SK-N-MC (cell line): ENCODE measurements at regions not wholly inside any gene's neighbourhood (a gene's known extent, or its start where the extent isn't known, plus 50 kb on each side); places are given as distances from the start of the nearest gene placed in this dataset.

Experiments
- DNase-seq: peaks from one replicate; pipeline ENCODE4 v3.0.0-alpha.2; 2011; ENCODE audit warnings: low read depth, low spot score
- H3K27ac ChIP-seq: fragments of 200-600 bp; sonication (generic); 2 replicates; pipeline ENCODE4 v1.5.1; 2016; ENCODE audit warnings: mixed run types
- H3K36me3 ChIP-seq: fragments of 200-600 bp; sonication (generic); 2 replicates; pipeline ENCODE4 v1.6.1; 2017; ENCODE audit warnings: antibody characterized with exemption, low read length, mixed read lengths; ENCODE audit not compliant: insufficient read depth
- H3K4me3 ChIP-seq: fragments of 200-600 bp; sonication (generic); 2 replicates; pipeline ENCODE4 v1.5.1; 2016
- H3K9ac ChIP-seq: fragments of 200-600 bp; sonication (generic); 2 replicates; pipeline ENCODE4 v1.8.0; 2017; ENCODE audit warnings: mixed run types, mixed read lengths; ENCODE audit not compliant: insufficient read length
- H3K9me3 ChIP-seq: fragments of 200-600 bp; sonication (generic); 2 replicates; pipeline ENCODE4 v1.6.1; 2017; ENCODE audit warnings: low read depth, mild to moderate bottlenecking, antibody characterized with exemption, low read length, moderate library complexity, mixed read lengths
- EZH2 ChIP-seq: fragments of 200-600 bp; sonication (generic); IDR thresholded peaks from one replicate; pipeline ENCODE4 v1.6.1; 2017; ENCODE audit warnings: antibody characterized with exemption
- FOXP2 ChIP-seq: optimal IDR thresholded peaks from 2 replicates; pipeline ENCODE3; 2011; ENCODE audit warnings: mild to moderate bottlenecking, moderate library complexity; ENCODE audit not compliant: insufficient read depth; ENCODE audit errors: extremely low read length, control extremely low read depth
- POLR2AphosphoS5 ChIP-seq: IDR thresholded peaks from 2 replicates; pipeline ENCODE4 v1.6.1; 2012; ENCODE audit warnings: mild to moderate bottlenecking, low read depth, low read length, borderline replicate concordance

DNA sequence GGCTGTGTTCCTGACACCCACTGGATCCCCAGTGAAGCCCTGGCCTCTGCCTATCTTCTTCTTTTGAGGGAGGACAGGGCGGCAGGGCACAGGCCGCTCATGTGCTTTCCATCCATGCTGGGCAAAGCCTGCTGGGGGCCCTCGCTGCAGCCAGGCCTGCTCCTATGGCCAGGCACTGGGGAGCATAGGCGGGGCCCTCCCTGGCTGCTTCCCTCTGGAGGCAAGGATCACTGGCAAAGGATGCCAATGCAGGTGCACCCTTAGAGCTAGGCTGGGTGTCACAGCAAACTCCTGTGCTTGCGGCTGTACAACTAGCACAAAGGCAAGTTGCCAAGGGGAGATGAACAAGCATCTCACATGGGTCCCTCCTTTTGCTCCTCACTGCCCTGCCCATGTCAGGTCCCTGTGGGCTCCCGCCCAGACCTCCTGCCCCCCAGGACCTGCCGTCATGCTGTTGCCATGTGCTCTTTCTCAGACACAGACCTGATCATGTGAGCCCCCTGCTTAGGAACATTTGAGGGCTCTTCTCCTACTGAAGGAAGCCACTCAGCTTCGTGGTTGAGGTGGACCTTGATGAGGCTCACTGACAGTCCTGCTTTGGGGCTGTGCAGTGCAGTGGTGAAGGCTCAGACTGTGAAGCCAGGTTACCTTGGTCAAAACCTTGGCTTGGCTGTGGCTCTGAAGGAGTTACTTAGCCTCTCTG lies 393.6 kb downstream of the PTPRU start:
- TF ChIP-seq FOXP2: no peak
- no peak for TF ChIP-seq POLR2AphosphoS5
- no peak for TF ChIP-seq EZH2
- H3K9ac ChIP-seq: no peak overlapping the region
- H3K27ac ChIP-seq: no peak overlapping the region
- DNase-seq: no peak
- H3K4me3 ChIP-seq: no peak overlapping the region
- H3K36me3 ChIP-seq: no peaks in the 10 kb centered on the region
- H3K9me3 ChIP-seq: no peaks in the 10 kb centered on the region

DNA sequence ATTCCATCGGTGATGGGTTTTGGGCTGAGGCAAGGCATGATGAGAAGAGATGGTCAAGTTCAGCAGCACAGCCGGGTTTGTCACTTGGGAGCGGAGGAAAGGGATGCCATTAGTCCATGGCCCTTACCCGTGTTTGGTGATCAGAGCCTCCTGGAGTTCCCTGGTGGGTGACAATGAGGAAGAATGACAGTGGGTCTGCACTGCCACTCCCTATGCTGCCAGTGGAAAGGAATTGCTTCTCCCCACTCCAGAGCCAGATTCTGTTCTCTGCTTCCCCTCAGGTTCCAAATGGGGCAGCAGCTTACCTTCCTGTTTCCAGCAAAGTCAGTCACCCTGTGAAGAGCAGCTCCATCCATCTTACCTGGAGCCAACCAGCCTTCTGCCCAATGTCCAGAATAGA lies 393.1 kb downstream of the PTPRU start:
- Histone ChIP-seq H3K27ac (no peak overlapping the region), H3K36me3 (no peaks in the 10 kb centered on the region), H3K4me3 (no peak overlapping the region), H3K9ac (no peak overlapping the region), H3K9me3 (no peaks in the 10 kb centered on the region)
- TF ChIP-seq FOXP2: no peak
- no peak for TF ChIP-seq POLR2AphosphoS5
- TF ChIP-seq EZH2: no peak
- DNase-seq: no peak

DNA sequence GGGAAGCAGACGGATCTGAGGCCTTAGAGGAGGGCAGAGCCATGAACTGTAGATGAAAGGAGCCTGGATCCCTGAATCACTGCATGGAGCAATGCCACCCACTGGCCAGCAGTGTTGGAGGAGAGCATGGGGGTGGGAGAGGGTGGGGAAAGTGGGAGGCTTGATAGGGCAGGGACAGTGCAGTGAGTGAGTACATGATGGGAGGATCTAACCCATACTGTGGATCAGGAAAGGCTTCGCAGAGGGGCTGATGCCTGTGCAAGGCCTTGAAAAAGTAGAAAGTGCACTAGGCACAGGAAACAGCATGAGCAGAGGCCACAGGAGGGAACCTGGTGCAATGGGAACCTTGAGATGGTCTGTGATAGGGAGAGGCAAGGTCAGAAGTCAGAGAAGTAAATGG lies 391.9 kb downstream of the PTPRU start:
- no peak overlapping the region for H3K4me3 ChIP-seq
- no peak overlapping the region for H3K27ac ChIP-seq
- no peak overlapping the region for H3K9ac ChIP-seq
- TF ChIP-seq POLR2AphosphoS5: no peak
- no peak for TF ChIP-seq FOXP2
- no peak for DNase-seq
- H3K36me3 ChIP-seq: no peaks in the 10 kb centered on the region
- no peaks in the 10 kb centered on the region for H3K9me3 ChIP-seq

DNA sequence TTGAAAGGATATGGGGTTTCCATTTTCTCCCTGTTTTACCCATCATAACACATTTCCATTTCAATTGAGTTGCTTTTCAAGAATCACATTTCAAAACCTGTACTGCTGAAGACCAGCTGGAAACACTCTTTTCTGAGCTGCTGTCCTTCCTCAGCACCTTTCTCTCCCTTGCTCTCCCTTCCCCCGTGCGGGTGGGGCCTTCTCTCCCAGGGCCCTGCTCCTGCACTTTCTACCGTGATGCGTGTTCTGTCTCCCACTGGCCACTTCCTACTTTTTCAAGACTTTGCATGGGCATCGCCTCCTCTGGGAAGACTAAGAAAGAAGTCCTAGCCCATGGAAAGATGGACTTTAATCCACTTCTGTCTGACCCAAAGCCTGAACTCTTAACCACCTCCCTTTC lies 390.4 kb downstream of the PTPRU start:
- TF ChIP-seq POLR2AphosphoS5: no peak
- no peak for TF ChIP-seq EZH2
- TF ChIP-seq FOXP2: no peak
- no peak for DNase-seq
- Histone ChIP-seq H3K9me3 (no peaks in the 10 kb centered on the region), H3K4me3 (no peak overlapping the region), H3K9ac (no peak overlapping the region), H3K27ac (no peak overlapping the region), H3K36me3 (no peaks in the 10 kb centered on the region)

DNA sequence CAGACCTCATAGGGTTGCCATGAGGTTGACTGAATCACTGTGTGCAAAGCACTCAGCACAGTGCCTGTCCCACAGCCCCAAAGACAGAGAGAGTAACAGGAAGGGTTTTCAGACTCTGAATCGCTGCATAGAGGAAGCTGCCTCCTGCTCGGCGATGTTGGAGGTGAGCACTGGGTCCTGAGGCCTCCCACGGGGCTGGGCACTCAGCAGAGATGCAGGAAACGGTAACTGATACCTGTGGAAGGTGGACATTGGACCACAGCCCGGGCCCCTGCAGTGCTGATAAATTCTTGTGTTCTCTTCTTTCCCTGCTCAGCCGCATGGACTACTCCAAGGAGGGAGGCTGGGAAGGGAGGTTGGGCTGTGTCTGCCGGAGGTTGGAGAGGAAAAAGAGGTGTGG lies 389.7 kb downstream of the PTPRU start:
- TF ChIP-seq FOXP2: no peak
- TF ChIP-seq POLR2AphosphoS5: no peak
- TF ChIP-seq EZH2: no peak
- H3K4me3 ChIP-seq: no peak overlapping the region
- no peaks in the 10 kb centered on the region for H3K9me3 ChIP-seq
- no peaks in the 10 kb centered on the region for H3K36me3 ChIP-seq
- no peak overlapping the region for H3K9ac ChIP-seq
- H3K27ac ChIP-seq: no peak overlapping the region
- no peak for DNase-seq

DNA sequence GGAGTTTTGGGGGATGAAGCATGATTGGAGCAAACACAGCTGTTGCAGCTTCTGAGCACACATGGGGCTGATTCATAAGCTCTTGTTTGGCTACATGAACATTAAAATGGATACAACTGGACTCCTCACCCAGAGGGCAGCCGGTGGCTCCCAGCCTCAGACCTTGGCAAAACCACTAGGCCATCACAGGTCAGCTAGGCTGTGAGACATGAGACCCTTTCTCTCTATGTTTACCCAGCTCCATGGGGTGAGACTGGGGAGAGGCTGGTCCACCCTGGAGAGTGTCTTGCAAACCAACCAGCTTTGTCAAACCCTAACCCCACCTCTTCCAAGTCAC lies 388.7 kb downstream of the PTPRU start:
- H3K27ac ChIP-seq: no peak overlapping the region
- no peak overlapping the region for H3K9ac ChIP-seq
- TF ChIP-seq POLR2AphosphoS5 (no peak), FOXP2 (no peak), EZH2 (no peak)
- no peaks in the 10 kb centered on the region for H3K9me3 ChIP-seq
- DNase-seq: no peak
- no peaks in the 10 kb centered on the region for H3K36me3 ChIP-seq
- H3K4me3 ChIP-seq: no peak overlapping the region

DNA sequence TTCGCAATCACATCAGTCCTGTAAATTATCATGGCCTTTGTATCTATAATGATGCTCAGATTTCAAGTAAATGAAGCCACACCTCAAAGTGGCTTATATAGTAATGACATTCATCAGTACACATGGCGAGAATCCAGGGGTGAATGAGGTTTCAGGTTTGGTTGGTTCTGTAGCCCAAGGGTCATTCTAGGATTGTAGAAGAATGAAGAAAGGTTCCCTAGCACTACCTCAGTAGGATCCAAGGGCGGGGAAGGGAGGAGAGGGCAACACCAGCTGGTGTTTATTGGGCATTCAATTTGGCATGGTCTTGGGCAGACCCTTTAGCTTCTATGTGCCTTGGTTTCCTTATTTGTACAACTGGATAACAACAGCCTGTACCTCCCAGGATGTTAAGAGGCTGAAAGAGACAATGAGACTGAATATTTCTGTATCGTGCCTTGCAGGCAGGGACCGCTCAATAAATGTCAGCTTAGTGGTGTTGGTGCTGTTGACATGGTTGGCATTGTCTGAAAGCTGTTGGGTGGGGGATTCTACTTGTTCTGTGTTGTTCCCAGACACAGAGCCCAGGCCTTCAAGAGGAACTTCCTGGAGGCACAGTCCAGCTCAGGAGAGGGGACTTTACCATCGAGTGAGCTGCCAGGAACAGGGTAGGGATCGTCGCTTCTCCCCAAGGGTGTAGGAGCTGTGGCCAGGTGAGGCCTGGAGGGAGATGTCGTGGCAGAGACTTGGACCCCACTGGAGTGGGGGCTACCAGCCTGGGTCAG lies 388.2 kb downstream of the PTPRU start:
- Histone ChIP-seq H3K27ac (no peak overlapping the region), H3K36me3 (no peaks in the 10 kb centered on the region), H3K4me3 (no peak overlapping the region), H3K9ac (no peak overlapping the region), H3K9me3 (no peaks in the 10 kb centered on the region)
- DNase-seq: no peak
- TF ChIP-seq POLR2AphosphoS5 (no peak), FOXP2 (no peak), EZH2 (no peak)

DNA sequence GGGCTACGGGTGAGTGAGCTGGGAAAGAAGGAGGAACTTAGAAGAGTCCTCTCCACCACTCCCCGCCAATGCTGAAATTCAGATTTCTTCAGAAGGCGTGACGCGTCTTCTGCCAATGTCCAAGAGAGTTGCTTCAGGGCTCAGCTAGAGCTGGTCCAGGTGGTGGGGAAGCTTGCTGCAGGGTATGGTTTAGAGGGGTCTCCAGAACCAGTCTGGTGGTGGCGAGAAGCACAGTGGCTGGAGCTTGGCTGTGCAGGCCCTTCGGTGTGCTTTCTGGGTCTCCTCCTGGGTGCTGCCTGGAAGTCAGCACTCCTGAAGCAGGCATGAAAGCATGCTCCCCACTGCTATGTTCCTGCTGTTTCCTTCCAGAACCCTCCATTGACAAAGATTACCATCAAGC lies 387.2 kb downstream of the PTPRU start:
- Histone ChIP-seq H3K27ac (no peak overlapping the region), H3K9ac (no peak overlapping the region), H3K4me3 (no peak overlapping the region), H3K36me3 (no peaks in the 10 kb centered on the region), H3K9me3 (no peaks in the 10 kb centered on the region)
- DNase-seq: no peak
- TF ChIP-seq POLR2AphosphoS5 (no peak), EZH2 (no peak), FOXP2 (no peak)
